ENCODE measurements at regions not wholly inside any gene's neighbourhood (a gene's known extent, or its start where the extent isn't known, plus 50 kb on each side); places are given as distances from the start of the nearest gene placed in this dataset.

DNA sequence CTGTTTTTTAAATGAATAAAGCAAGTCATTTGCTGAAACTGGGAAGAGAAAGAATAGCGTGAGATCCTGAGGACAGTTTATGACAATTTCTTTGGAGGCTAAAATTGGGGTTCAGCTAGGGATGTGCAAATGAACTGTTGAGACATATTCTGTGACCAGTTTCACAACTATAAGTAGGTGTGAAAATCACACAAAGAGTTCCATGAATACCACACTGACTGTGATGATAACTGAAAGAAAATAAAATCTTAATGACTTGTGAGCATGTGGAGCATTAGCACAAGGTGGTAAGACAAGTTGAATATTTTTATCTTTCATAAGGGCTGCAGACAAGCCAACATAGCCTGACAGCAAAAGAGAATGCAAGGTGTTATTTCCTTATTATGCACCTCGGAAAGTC, 61.1 kb upstream of the PDGFD start:
- DNase-seq (ENCODE audit: low read depth): no peak

DNA sequence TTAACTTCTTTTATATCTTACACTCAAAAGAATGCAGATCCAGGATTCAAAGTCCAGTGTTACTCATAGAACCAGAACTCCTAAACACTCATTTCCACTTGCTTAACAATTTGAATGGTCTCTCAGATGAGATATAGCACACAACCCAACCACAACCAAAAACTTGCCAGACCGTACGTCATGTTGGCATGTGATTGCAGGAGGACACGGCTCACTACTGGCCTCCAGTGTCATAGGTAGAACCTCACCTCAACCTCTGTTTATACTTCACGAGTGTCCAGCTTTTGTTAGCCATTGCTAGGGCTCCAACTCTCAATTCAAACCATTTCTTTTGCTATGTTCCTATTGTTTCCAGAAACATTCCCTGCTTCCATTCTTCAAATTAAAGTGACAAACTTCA, 58.5 kb upstream of the PDGFD start:
- no peak for DNase-seq (ENCODE audit: low read depth)

DNA sequence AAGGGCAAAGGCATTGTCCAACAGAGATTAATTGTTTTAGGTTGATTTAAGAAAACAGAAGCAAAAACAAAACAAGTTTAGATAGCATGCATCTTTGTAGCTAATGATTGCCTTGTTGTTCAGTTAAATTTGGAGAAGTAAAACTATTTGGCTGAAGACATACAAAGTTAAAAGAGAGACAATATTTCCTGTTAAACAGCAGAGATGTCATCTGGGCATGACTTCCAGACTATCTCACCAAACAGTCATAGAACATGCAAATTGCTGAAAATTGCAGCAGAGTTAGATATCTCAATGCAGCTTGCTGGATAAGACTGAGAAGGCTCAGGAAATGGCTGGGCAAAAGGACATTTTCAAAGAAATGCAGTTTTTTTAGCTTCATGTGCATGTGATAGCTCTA, 57.5 kb upstream of the PDGFD start:
- no peak for DNase-seq (ENCODE audit: low read depth)

DNA sequence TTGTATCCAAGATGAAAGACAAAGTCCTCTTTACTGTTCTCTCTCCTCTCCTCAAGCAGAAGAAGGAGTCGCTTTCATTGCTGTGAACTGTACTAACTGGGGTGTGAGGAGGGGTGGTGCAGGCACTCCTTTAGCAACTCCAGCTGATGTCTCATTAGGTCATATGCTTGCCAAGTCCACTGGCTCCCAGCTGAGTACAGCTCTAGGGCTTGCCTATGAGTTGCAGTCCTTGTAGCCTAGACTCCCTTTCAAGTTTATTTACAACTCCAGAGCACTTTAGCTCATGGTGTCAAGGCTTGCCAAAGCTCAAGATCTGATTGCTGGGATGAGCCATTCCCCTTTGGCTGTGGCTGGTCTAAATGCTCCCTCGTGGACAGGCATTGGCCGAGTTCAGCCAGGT, 55.1 kb upstream of the PDGFD start:
- no peak for DNase-seq (ENCODE audit: low read depth)

DNA sequence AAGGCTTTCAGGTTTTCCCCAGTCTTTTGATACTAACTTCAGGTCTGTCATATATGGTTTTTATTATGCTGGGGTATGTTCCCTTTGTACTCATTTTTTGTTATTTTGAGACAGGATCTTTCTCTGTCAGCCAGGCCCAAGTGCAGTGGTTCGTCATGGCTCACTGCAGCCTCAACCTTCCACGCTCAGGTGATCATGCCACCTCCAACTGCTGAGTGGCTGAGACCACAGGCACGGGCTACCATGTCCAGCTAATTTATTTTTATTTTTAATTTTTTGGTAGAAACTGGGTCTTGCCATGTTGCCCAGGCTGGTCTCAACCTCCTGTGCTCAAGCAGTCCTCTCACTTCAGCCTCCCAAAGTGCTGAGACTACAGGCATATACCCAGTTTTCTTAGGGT, 50.6 kb upstream of the PDGFD start:
- DNase-seq (ENCODE audit: low read depth): no peak

Data from stimulated activated CD8-positive, alpha-beta memory T cell treated with anti-CD3 and anti-CD28 coated beads, Interleukin-4, amount 100 ng/mL, for 24 hours (primary cell).